NCI-H1092 (cell line): ENCODE measurements at regions not wholly inside any gene's neighbourhood (a gene's known extent, or its start where the extent isn't known, plus 50 kb on each side); places are given as distances from the start of the nearest gene placed in this dataset.
"Not testable (repeated sequence)": the region's sequence is repeated elsewhere in the genome, so short reads cannot be mapped to it uniquely, and the experiment has no call there.

ENCODE experiments used
- DNase-seq: peaks from one replicate; lab custom pipeline; 2025; lab: John Stamatoyannopoulos, UW

- no peak for DNase-seq
Observed at GRCh38 chr3:126292318-126293070, 64.7 kb downstream of the KLF15 start.

GRCh38 chr3:126291537-126291936 lies 65.7 kb downstream of the KLF15 start:
- DNase-seq, result no peak

GRCh38 chr3:126291061-126291460 lies 66.1 kb downstream of the KLF15 start:
- no peak for DNase-seq

- DNase-seq, result no peak
Observed at GRCh38 chr3:126290325-126290724, 66.9 kb downstream of the KLF15 start.

- no peak for DNase-seq
Observed at GRCh38 chr3:126289096-126289495, 68.1 kb downstream of the KLF15 start.

- no peak for DNase-seq
Observed at GRCh38 chr3:126288314-126288713, 68.9 kb downstream of the KLF15 start.

- DNase-seq, result no peak
Observed at GRCh38 chr3:126287536-126288241, 69.5 kb downstream of the KLF15 start.

GRCh38 chr3:126287171-126287535 lies 70.1 kb downstream of the KLF15 start:
- DNase-seq, result no peak

GRCh38 chr3:126285369-126285768 lies 71.8 kb downstream of the KLF15 start:
- no peak for DNase-seq

GRCh38 chr3:126284258-126284904 lies 72.8 kb downstream of the KLF15 start:
- DNase-seq, result no peak

- DNase-seq, result not testable (repeated sequence)
Observed at GRCh38 chr3:126283651-126284050, 73.6 kb downstream of the KLF15 start.

- no peak for DNase-seq
Observed at GRCh38 chr3:126279853-126280252, 77.4 kb downstream of the KLF15 start.

GRCh38 chr3:126277629-126278378 lies 79.4 kb downstream of the KLF15 start:
- no peak for DNase-seq

GRCh38 chr3:126275620-126275904 lies 81.6 kb downstream of the KLF15 start:
- no peak for DNase-seq

GRCh38 chr3:126274735-126275619 lies 82.2 kb downstream of the KLF15 start:
- DNase-seq, result no peak

- DNase-seq, result peak; percentile 34
Observed at GRCh38 chr3:126270145-126270811, 86.9 kb downstream of the KLF15 start.

- DNase-seq, result no peak
Observed at GRCh38 chr3:126269354-126269753, 87.9 kb downstream of the KLF15 start.

GRCh38 chr3:126268866-126269265 lies 88.3 kb downstream of the KLF15 start:
- DNase-seq, result no peak

GRCh38 chr3:126267976-126268615 lies 87.7 kb upstream of the ALDH1L1 start:
- DNase-seq, result no peak

GRCh38 chr3:126267169-126267975 lies 87.0 kb upstream of the ALDH1L1 start:
- no peak for DNase-seq
